ENCODE measurements at regions not wholly inside any gene's neighbourhood (a gene's known extent, or its start where the extent isn't known, plus 50 kb on each side); places are given as distances from the start of the nearest gene placed in this dataset.

- TF ChIP-seq CTCF (IDR thresholded peaks at IDR 0.05; ENCODE audit: insufficient read depth, low read length, poor library complexity, severe bottlenecking) (no peak), EZH2phosphoT487 (conservative IDR thresholded peaks at IDR 0.05; ENCODE audit: low read length) (no peak)
Observed at GRCh38 chr2:103739186-103739585, 977.4 kb downstream of the TMEM182 start.
